ENCODE measurements at regions not wholly inside any gene's neighbourhood (a gene's known extent, or its start where the extent isn't known, plus 50 kb on each side); places are given as distances from the start of the nearest gene placed in this dataset.

GRCh38 chr18:54765636-54766375 is 62.5 kb upstream of the RAB27B start:
- H3K36me3 ChIP-seq (ENCODE audit: insufficient read depth): no peaks in the 10 kb centered on the region
- H3K4me1 ChIP-seq (ENCODE audit: insufficient read depth): no peaks in the 10 kb centered on the region
- H3K4me3 ChIP-seq (ENCODE audit: low read depth, low read length): no peak overlapping the region
- 73% methylated on average over 3 of the region's 3 CpGs for WGBS
- no peak for DNase-seq (ENCODE audit: extremely low spot score)
- no peak overlapping the region for H3K27ac ChIP-seq (ENCODE audit: low read depth)

GRCh38 chr18:54766634-54767033 is 61.6 kb upstream of the RAB27B start:
- no peak overlapping the region for H3K27ac ChIP-seq (ENCODE audit: low read depth)
- no peak overlapping the region for H3K4me3 ChIP-seq (ENCODE audit: low read depth, low read length)
- DNase-seq (ENCODE audit: extremely low spot score): no peak
- H3K4me1 ChIP-seq (ENCODE audit: insufficient read depth): no peaks in the 10 kb centered on the region
- 98% methylated on average over 1 of the region's 1 CpG for WGBS
- H3K36me3 ChIP-seq (ENCODE audit: insufficient read depth): no peaks in the 10 kb centered on the region

GRCh38 chr18:54767098-54767497 is 61.2 kb upstream of the RAB27B start:
- DNase-seq (ENCODE audit: extremely low spot score): no peak
- no peaks in the 10 kb centered on the region for H3K4me1 ChIP-seq (ENCODE audit: insufficient read depth)
- H3K36me3 ChIP-seq (ENCODE audit: insufficient read depth): no peaks in the 10 kb centered on the region
- H3K4me3 ChIP-seq (ENCODE audit: low read depth, low read length): no peak overlapping the region
- H3K27ac ChIP-seq (ENCODE audit: low read depth): no peak overlapping the region
- 73% methylated on average over 1 of the region's 1 CpG for WGBS

- no peak overlapping the region for H3K4me3 ChIP-seq (ENCODE audit: low read depth, low read length)
- no peak overlapping the region for H3K27ac ChIP-seq (ENCODE audit: low read depth)
- 84% methylated on average over 4 of the region's 4 CpGs for WGBS
These were observed 58.5 kb upstream of the RAB27B start for GRCh38 chr18:54769526-54770464.

GRCh38 chr18:54772056-54772455 is 56.2 kb upstream of the RAB27B start:
- 88% methylated on average over 1 of the region's 1 CpG for WGBS
- DNase-seq (ENCODE audit: extremely low spot score): no peak
- H3K36me3 ChIP-seq (ENCODE audit: insufficient read depth): no peaks in the 10 kb centered on the region
- no peak overlapping the region for H3K4me3 ChIP-seq (ENCODE audit: low read depth, low read length)
- no peak overlapping the region for H3K27ac ChIP-seq (ENCODE audit: low read depth)
- no peaks in the 10 kb centered on the region for H3K4me1 ChIP-seq (ENCODE audit: insufficient read depth)

More at GRCh38 chr18:54769526-54770464, 58.5 kb upstream of the RAB27B start:
- no peaks in the 10 kb centered on the region for H3K4me1 ChIP-seq (ENCODE audit: insufficient read depth)
- no peaks in the 10 kb centered on the region for H3K36me3 ChIP-seq (ENCODE audit: insufficient read depth)
- no peak for DNase-seq (ENCODE audit: extremely low spot score)

DNA sequence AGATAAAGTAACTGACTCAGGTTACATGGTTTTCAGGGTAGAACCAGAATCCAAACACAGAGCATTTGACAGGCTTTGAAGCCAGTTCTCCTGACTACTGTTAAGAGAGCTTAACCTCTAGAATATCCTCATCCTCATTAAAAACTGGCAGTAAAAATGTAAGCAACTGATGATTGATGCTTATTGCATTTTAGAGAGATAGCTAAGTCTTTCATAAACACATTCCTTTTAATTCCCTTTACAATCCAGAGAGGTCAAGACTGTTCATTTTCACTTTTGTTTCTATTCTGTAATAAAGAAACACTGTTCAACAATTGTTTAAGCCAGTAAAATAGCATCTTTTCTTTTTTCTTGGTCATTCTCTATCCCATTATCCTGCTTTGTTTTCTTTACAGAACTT is 53.9 kb upstream of the RAB27B start:
- Histone ChIP-seq H3K4me3 (ENCODE audit: low read depth, low read length) (no peak overlapping the region), H3K36me3 (ENCODE audit: insufficient read depth) (no peaks in the 10 kb centered on the region), H3K27ac (ENCODE audit: low read depth) (no peak overlapping the region), H3K4me1 (ENCODE audit: insufficient read depth) (no peaks in the 10 kb centered on the region)
- no peak for DNase-seq (ENCODE audit: extremely low spot score)

- 57% methylated on average over 6 of the region's 6 CpGs for WGBS
- H3K27ac ChIP-seq (ENCODE audit: low read depth): no peak overlapping the region
- no peaks in the 10 kb centered on the region for H3K36me3 ChIP-seq (ENCODE audit: insufficient read depth)
- H3K4me1 ChIP-seq (ENCODE audit: insufficient read depth): no peaks in the 10 kb centered on the region
- no peak overlapping the region for H3K4me3 ChIP-seq (ENCODE audit: low read depth, low read length)
- DNase-seq (ENCODE audit: extremely low spot score): no peak
These were observed 53.2 kb upstream of the RAB27B start for GRCh38 chr18:54774981-54775665.

DNA sequence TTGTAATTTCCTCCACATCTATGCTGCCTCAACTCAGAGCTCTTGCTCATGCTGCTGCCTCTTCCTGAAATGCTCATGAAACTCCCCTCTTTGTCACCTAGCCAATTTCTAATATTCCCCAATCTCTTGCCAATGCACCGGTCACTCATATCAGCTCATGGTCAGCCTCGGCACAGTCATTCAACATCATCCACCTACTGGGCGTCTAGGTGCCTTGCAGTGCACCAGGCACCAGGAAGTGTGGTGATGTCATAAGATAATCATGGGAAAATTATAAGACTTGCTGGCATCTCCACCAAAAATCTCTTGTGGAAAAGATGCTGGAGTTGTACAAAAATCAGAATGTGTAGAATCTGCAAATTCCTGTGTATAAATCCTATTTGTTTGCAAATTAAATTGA is 52.6 kb upstream of the RAB27B start:
- H3K4me1 ChIP-seq (ENCODE audit: insufficient read depth): no peaks in the 10 kb centered on the region
- H3K27ac ChIP-seq (ENCODE audit: low read depth): no peak overlapping the region
- H3K4me3 ChIP-seq (ENCODE audit: low read depth, low read length): no peak overlapping the region
- 87% methylated on average over 3 of the region's 3 CpGs for WGBS
- no peak for DNase-seq (ENCODE audit: extremely low spot score)
- H3K36me3 ChIP-seq (ENCODE audit: insufficient read depth): no peaks in the 10 kb centered on the region

- Histone ChIP-seq H3K4me1 (ENCODE audit: insufficient read depth) (no peaks in the 10 kb centered on the region), H3K36me3 (ENCODE audit: insufficient read depth) (no peaks in the 10 kb centered on the region), H3K4me3 (ENCODE audit: low read depth, low read length) (no peak overlapping the region), H3K27ac (ENCODE audit: low read depth) (no peak overlapping the region)
- 83% methylated on average over 8 of the region's 8 CpGs for WGBS
- no peak for DNase-seq (ENCODE audit: extremely low spot score)
These were observed 51.8 kb upstream of the RAB27B start for GRCh38 chr18:54776282-54776977.

- Histone ChIP-seq H3K36me3 (ENCODE audit: insufficient read depth) (no peaks in the 10 kb centered on the region), H3K4me3 (ENCODE audit: low read depth, low read length) (no peak overlapping the region), H3K4me1 (ENCODE audit: insufficient read depth) (no peaks in the 10 kb centered on the region), H3K27ac (ENCODE audit: low read depth) (no peak overlapping the region)
- no peak for DNase-seq (ENCODE audit: extremely low spot score)
- 88% methylated on average over 1 of the region's 1 CpG for WGBS
These were observed 51.0 kb upstream of the RAB27B start for GRCh38 chr18:54777118-54777791.

- no peak overlapping the region for H3K4me3 ChIP-seq (ENCODE audit: low read depth, low read length)
- H3K36me3 ChIP-seq (ENCODE audit: insufficient read depth): no peaks in the 10 kb centered on the region
- WGBS: 71% methylated on average over 4 of the region's 4 CpGs
- no peak overlapping the region for H3K27ac ChIP-seq (ENCODE audit: low read depth)
- H3K4me1 ChIP-seq (ENCODE audit: insufficient read depth): no peaks in the 10 kb centered on the region
- no peak for DNase-seq (ENCODE audit: extremely low spot score)
These were observed 50.3 kb upstream of the RAB27B start for GRCh38 chr18:54777989-54778388.

Data from urinary bladder (tissue), 3 donors.